ENCODE measurements at regions not wholly inside any gene's neighbourhood (a gene's known extent, or its start where the extent isn't known, plus 50 kb on each side); places are given as distances from the start of the nearest gene placed in this dataset.

GRCh38 chr1:209207126-209207700 is 376.3 kb upstream of the CAMK1G start:
- DNase-seq (ENCODE audit: low read depth in 1 of 2, low spot score in 1 of 2): no peak
- in situ Hi-C loops (cut with HindIII; ENCODE audit: low pct_unique_long_range_greater_than_20kb, low sequenced_read_pairs): no loop called here
- TF ChIP-seq JUND (IDR thresholded peaks at IDR 0.05; ENCODE audit: low read depth): no peak

DNA sequence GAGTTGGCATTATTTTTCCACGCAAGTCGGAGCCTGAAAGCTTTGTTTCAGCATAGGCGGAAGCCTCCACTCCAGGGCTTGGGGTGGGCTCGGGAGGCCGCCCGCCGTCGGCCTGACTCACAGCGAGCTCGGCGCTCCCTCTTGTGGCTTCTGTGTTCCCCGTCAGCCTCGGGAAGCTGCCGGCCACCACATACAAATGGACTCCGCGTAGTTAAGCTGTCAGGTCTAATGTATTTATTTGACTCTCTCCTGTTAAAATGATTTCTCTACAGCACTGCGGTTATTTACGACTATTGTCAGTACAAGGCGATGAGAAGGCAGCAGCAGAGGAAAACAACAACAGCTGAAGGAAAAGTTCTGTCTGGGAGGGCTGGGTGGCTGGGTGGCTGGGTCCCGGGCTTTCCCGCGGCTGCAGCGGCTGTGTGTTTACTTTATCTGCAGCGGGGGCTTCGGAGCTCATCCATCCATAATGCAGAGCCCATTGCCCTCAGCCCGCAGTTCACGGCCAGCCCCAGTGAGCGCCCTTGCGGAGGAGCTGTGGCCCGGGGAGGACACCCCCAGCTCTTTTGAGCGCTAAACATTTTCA is 375.7 kb upstream of the CAMK1G start:
- no peak for TF ChIP-seq JUND (IDR thresholded peaks at IDR 0.05; ENCODE audit: low read depth)
- in situ Hi-C loops (cut with HindIII; ENCODE audit: low pct_unique_long_range_greater_than_20kb, low sequenced_read_pairs): no loop called here
- DNase-seq (ENCODE audit: low read depth in 1 of 2, low spot score in 1 of 2): peak; percentile 65 to 73

GRCh38 chr1:209208648-209209047 is 374.9 kb upstream of the CAMK1G start:
- in situ Hi-C loops (cut with HindIII; ENCODE audit: low pct_unique_long_range_greater_than_20kb, low sequenced_read_pairs): no loop called here
- no peak for DNase-seq (ENCODE audit: low read depth in 1 of 2, low spot score in 1 of 2)
- TF ChIP-seq JUND (IDR thresholded peaks at IDR 0.05; ENCODE audit: low read depth): no peak

- in situ Hi-C loops (cut with HindIII; ENCODE audit: low pct_unique_long_range_greater_than_20kb, low sequenced_read_pairs): no loop called here
- no peak for DNase-seq (ENCODE audit: low read depth in 1 of 2, low spot score in 1 of 2)
- TF ChIP-seq JUND (IDR thresholded peaks at IDR 0.05; ENCODE audit: low read depth): no peak
Measured at GRCh38 chr1:209213989-209214388, 369.5 kb upstream of the CAMK1G start.

- DNase-seq (ENCODE audit: low read depth in 1 of 2, low spot score in 1 of 2): no peak
- in situ Hi-C loops (cut with HindIII; ENCODE audit: low pct_unique_long_range_greater_than_20kb, low sequenced_read_pairs): no loop called here
- TF ChIP-seq JUND (IDR thresholded peaks at IDR 0.05; ENCODE audit: low read depth): no peak
Measured at GRCh38 chr1:209215826-209216225, 367.7 kb upstream of the CAMK1G start.

- no peak for DNase-seq (ENCODE audit: low read depth in 1 of 2, low spot score in 1 of 2)
- in situ Hi-C loops (cut with HindIII; ENCODE audit: low pct_unique_long_range_greater_than_20kb, low sequenced_read_pairs): no loop called here
- no peak for TF ChIP-seq JUND (IDR thresholded peaks at IDR 0.05; ENCODE audit: low read depth)
Measured at GRCh38 chr1:209218113-209218512, 365.4 kb upstream of the CAMK1G start.

- TF ChIP-seq JUND (IDR thresholded peaks at IDR 0.05; ENCODE audit: low read depth): no peak
- DNase-seq (ENCODE audit: low read depth in 1 of 2, low spot score in 1 of 2): no peak
- in situ Hi-C loops (cut with HindIII; ENCODE audit: low pct_unique_long_range_greater_than_20kb, low sequenced_read_pairs): no loop called here
Measured at GRCh38 chr1:209218981-209219380, 364.5 kb upstream of the CAMK1G start.

DNA sequence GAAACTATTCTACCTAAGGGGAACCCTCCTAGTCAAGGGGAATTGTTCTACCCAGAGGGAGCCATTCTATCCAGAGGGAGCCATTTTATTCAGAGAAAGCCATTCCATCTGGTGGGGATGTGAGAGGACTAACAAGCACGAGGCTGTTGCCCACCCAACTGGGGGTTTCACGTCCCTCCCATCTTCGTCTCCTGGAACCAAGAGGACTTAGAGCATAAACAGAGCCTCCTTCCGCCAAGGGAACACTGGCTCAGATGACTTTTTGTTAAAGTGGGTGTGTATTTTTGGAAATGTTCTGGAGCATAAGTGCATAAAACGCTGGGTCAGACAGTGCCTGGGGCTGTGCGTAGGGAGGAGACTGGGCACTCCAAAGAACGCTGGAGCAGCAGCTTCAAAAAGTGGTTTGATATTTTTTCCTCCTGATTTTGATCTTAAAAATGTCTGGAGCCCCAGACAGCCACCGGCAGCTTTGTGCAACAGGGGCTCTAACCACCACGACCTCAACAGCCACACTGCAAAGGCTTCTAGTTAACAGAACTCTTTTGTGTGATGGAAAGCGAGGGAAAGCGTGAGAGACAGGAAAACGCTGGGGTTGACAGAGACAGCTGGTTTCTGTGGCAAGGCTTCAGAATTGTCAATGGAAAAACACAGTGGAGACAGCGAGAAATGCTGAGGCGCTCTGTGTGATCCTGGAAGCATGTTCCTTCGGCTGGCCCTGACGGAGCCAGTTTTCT is 363.6 kb upstream of the CAMK1G start:
- no peak for TF ChIP-seq JUND (IDR thresholded peaks at IDR 0.05; ENCODE audit: low read depth)
- peak in 1 of 2 experiments; percentile 84 for DNase-seq (ENCODE audit: low read depth in 1 of 2, low spot score in 1 of 2)
- in situ Hi-C loops (cut with HindIII; ENCODE audit: low pct_unique_long_range_greater_than_20kb, low sequenced_read_pairs): no loop called here

DNA sequence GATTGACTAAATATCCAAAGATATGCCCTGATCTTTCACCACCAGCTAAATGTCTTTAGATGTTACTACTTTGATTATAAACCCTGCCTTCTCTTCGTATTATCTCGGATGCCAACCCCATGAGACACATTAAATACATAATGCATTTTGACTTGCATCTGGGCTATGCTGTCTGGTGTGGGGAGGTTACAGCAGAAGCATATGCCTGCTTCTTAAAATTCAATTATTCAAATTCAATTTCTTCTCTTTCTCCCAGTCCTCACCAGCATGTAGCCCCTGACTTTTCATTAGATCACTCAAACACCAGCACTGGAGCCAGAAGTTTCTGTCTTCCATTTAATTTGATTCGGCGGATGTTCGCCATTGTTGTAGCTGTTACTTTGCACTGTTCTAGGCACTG is 360.7 kb upstream of the CAMK1G start:
- DNase-seq (ENCODE audit: low read depth in 1 of 2, low spot score in 1 of 2): no peak
- no peak for TF ChIP-seq JUND (IDR thresholded peaks at IDR 0.05; ENCODE audit: low read depth)
- in situ Hi-C loops (cut with HindIII; ENCODE audit: low pct_unique_long_range_greater_than_20kb, low sequenced_read_pairs): no loop called here

GRCh38 chr1:209223791-209224190 is 359.7 kb upstream of the CAMK1G start:
- in situ Hi-C loops (cut with HindIII; ENCODE audit: low pct_unique_long_range_greater_than_20kb, low sequenced_read_pairs): no loop called here
- TF ChIP-seq JUND (IDR thresholded peaks at IDR 0.05; ENCODE audit: low read depth): no peak
- DNase-seq (ENCODE audit: low read depth in 1 of 2, low spot score in 1 of 2): no peak

GRCh38 chr1:209224886-209225285 is 358.6 kb upstream of the CAMK1G start:
- in situ Hi-C loops (cut with HindIII; ENCODE audit: low pct_unique_long_range_greater_than_20kb, low sequenced_read_pairs): no loop called here
- no peak for TF ChIP-seq JUND (IDR thresholded peaks at IDR 0.05; ENCODE audit: low read depth)
- no peak for DNase-seq (ENCODE audit: low read depth in 1 of 2, low spot score in 1 of 2)

DNA sequence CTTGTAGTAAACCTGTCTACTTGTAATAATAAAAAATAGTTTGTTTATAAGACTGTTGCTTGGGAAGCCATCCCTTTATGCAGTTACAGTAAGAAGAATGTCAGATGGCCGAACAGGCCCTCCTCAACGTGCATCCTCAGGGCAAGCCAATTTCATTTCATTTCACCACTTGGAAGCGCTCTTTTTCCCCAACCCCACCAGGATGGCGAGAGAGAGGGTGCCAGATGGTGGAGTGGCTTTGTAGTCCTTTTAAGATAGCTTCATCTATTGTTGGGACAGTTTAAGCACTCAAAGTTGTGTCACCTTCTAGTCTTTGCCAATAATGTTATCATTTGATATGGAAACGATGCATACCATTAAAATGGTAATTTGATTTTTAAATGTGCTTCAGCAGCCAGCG is 356.3 kb upstream of the CAMK1G start:
- no peak for DNase-seq (ENCODE audit: low read depth in 1 of 2, low spot score in 1 of 2)
- in situ Hi-C loops (cut with HindIII; ENCODE audit: low pct_unique_long_range_greater_than_20kb, low sequenced_read_pairs): no loop called here
- TF ChIP-seq JUND (IDR thresholded peaks at IDR 0.05; ENCODE audit: low read depth): no peak

GRCh38 chr1:209227941-209228340 is 355.6 kb upstream of the CAMK1G start:
- TF ChIP-seq JUND (IDR thresholded peaks at IDR 0.05; ENCODE audit: low read depth): no peak
- in situ Hi-C loops (cut with HindIII; ENCODE audit: low pct_unique_long_range_greater_than_20kb, low sequenced_read_pairs): no loop called here
- no peak for DNase-seq (ENCODE audit: low read depth in 1 of 2, low spot score in 1 of 2)
